SK-N-SH (cell line): ENCODE measurements at regions not wholly inside any gene's neighbourhood (a gene's known extent, or its start where the extent isn't known, plus 50 kb on each side); places are given as distances from the start of the nearest gene placed in this dataset.

Experiments used
- CHD2 ChIP-seq: fragments of 150-350 bp; IDR thresholded peaks from 2 replicates; pipeline ENCODE4 v1.6.1; 2018; ENCODE audit warnings: low read length; ENCODE audit not compliant: partially characterized antibody
- EZH2phosphoT487 ChIP-seq: fragments of 200-600 bp; sonication (generic); IDR thresholded peaks from 2 replicates; pipeline ENCODE4 v1.6.1; 2017; ENCODE audit warnings: low read depth, mixed run types, mild to moderate bottlenecking, antibody characterized with exemption, moderate library complexity, borderline replicate concordance
- POLR2AphosphoS5 ChIP-seq: IDR thresholded peaks from 2 replicates; pipeline ENCODE4 v1.6.1; 2012; ENCODE audit warnings: low read depth, low read length
- RCOR1 ChIP-seq: fragments of 150-350 bp; IDR thresholded peaks from 2 replicates; pipeline ENCODE4 v1.6.1; 2017; ENCODE audit warnings: antibody characterized with exemption, low read length
- SMC3 ChIP-seq: IDR thresholded peaks from 2 replicates; pipeline ENCODE4 v1.6.1; 2012; ENCODE audit warnings: low read depth, low read length, improper control_type of control experiment
- TF ChIP-seq, protein P1 (sequence below): IDR thresholded peaks from 2 replicates; pipeline ENCODE4 v1.4.0; 2012; ENCODE audit warnings: low read depth, borderline replicate concordance
- TF ChIP-seq, protein P2 (sequence below): fragments of 200-600 bp; sonication (generic); IDR thresholded peaks from 2 replicates; pipeline ENCODE4 v1.6.1; 2017; ENCODE audit warnings: antibody characterized with exemption, mild to moderate bottlenecking, moderate library complexity

DNA sequence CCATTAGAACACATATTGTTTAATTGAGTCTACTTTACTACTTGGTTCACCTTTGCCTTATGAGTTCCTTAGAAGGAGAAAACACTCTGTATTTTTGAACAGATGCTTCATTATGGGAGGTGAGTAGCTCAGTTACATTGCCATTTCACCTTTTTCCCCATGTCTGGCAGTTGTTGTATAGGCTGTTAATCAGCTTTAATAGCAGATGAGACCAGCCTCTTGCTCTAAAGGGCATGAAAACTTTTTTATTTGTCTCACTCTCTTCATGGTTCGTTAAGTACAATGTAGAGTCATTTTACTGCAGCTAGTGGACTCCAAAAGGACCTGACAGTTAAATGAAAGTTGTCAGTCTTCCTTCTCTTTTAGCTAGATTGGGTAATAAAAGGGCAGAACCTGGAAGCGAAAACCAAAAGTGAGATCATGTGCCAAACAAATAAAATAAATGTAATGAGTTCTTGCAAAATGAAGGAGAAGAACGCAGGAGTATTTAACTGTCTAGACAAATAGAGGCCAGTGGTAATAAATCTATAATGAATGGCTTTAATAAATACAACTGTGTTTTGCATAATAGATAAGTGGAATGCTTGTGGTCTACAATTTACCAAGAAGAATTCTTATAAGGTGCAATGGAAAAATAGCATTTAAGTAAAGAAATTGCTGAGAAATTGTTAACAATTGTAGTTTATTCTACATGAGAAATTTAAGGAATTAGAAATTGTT is 180.0 kb upstream of the NEGR1 start:
- TF ChIP-seq RCOR1 (no peak), POLR2AphosphoS5 (no peak), EZH2phosphoT487 (no peak), CHD2 (no peak), SMC3 (no peak)
- TF ChIP-seq, protein P1, sequence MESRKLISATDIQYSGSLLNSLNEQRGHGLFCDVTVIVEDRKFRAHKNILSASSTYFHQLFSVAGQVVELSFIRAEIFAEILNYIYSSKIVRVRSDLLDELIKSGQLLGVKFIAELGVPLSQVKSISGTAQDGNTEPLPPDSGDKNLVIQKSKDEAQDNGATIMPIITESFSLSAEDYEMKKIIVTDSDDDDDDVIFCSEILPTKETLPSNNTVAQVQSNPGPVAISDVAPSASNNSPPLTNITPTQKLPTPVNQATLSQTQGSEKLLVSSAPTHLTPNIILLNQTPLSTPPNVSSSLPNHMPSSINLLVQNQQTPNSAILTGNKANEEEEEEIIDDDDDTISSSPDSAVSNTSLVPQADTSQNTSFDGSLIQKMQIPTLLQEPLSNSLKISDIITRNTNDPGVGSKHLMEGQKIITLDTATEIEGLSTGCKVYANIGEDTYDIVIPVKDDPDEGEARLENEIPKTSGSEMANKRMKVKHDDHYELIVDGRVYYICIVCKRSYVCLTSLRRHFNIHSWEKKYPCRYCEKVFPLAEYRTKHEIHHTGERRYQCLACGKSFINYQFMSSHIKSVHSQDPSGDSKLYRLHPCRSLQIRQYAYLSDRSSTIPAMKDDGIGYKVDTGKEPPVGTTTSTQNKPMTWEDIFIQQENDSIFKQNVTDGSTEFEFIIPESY = no peak
- TF ChIP-seq, protein P2, sequence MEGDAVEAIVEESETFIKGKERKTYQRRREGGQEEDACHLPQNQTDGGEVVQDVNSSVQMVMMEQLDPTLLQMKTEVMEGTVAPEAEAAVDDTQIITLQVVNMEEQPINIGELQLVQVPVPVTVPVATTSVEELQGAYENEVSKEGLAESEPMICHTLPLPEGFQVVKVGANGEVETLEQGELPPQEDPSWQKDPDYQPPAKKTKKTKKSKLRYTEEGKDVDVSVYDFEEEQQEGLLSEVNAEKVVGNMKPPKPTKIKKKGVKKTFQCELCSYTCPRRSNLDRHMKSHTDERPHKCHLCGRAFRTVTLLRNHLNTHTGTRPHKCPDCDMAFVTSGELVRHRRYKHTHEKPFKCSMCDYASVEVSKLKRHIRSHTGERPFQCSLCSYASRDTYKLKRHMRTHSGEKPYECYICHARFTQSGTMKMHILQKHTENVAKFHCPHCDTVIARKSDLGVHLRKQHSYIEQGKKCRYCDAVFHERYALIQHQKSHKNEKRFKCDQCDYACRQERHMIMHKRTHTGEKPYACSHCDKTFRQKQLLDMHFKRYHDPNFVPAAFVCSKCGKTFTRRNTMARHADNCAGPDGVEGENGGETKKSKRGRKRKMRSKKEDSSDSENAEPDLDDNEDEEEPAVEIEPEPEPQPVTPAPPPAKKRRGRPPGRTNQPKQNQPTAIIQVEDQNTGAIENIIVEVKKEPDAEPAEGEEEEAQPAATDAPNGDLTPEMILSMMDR = no peak
